A673 (cell line): ENCODE measurements at regions not wholly inside any gene's neighbourhood (a gene's known extent, or its start where the extent isn't known, plus 50 kb on each side); places are given as distances from the start of the nearest gene placed in this dataset.
"Not testable (repeated sequence)": the region's sequence is repeated elsewhere in the genome, so short reads cannot be mapped to it uniquely, and the experiment has no call there.

ENCODE experiments used
- CTCF ChIP-seq: fragments of 300-800, 200-600 bp; sonication (generic); conservative IDR thresholded peaks from 2 replicates; pipeline ENCODE4 v1.5.1; 2017; ENCODE audit warnings: low read depth, mild to moderate bottlenecking, antibody characterized with exemption, low read length, moderate library complexity, mixed read lengths
- EZH2 ChIP-seq: fragments of 200-600 bp; sonication (generic); IDR thresholded peaks from 2 replicates; pipeline ENCODE4 v1.6.1; 2017; ENCODE audit warnings: borderline replicate concordance, low read depth, mild to moderate bottlenecking, mixed read lengths, antibody characterized with exemption, low read length; ENCODE audit not compliant: poor library complexity, severe bottlenecking

GRCh38 chr18:35815011-35815410 is 157.5 kb upstream of the RMP24 start:
- not testable (repeated sequence) for TF ChIP-seq EZH2, CTCF
